ENCODE measurements at regions not wholly inside any gene's neighbourhood (a gene's known extent, or its start where the extent isn't known, plus 50 kb on each side); places are given as distances from the start of the nearest gene placed in this dataset.

- no peaks in the 10 kb centered on the region for H3K27me3 Mint-ChIP-seq
Measured at GRCh38 chr6:44771647-44772415, 384.3 kb downstream of the CDC5L start.

GRCh38 chr6:44772838-44773237, 385.3 kb downstream of the CDC5L start:
- no peak overlapping the region for H3K4me3 Mint-ChIP-seq
- no peaks in the 10 kb centered on the region for H3K9me3 Mint-ChIP-seq (ENCODE audit: low read depth)
- no peaks in the 10 kb centered on the region for H3K27me3 Mint-ChIP-seq
- H3K36me3 Mint-ChIP-seq: peaks cover 4% of the 10 kb centered on the region
- no peak overlapping the region for H3K27ac Mint-ChIP-seq
- H3K4me1 Mint-ChIP-seq (ENCODE audit: low read depth): peaks cover 17% of the 10 kb centered on the region

More at GRCh38 chr6:44771647-44772415, 384.3 kb downstream of the CDC5L start:
- Mint-ChIP-seq H3K9me3 (ENCODE audit: low read depth) (no peaks in the 10 kb centered on the region), H3K4me3 (no peak overlapping the region), H3K27ac (no peak overlapping the region), H3K36me3 (peaks cover 4% of the 10 kb centered on the region), H3K4me1 (ENCODE audit: low read depth) (peaks cover 18% of the 10 kb centered on the region)

GRCh38 chr6:44775121-44775520, 387.6 kb downstream of the CDC5L start:
- Mint-ChIP-seq H3K27ac (no peak overlapping the region), H3K4me1 (ENCODE audit: low read depth) (peaks cover 2% of the 10 kb centered on the region), H3K36me3 (peaks cover 2% of the 10 kb centered on the region), H3K9me3 (ENCODE audit: low read depth) (no peaks in the 10 kb centered on the region), H3K4me3 (no peak overlapping the region), H3K27me3 (no peaks in the 10 kb centered on the region)

GRCh38 chr6:44776344-44776743, 388.8 kb downstream of the CDC5L start:
- Mint-ChIP-seq H3K27me3 (no peaks in the 10 kb centered on the region), H3K9me3 (ENCODE audit: low read depth) (no peaks in the 10 kb centered on the region), H3K4me3 (no peak overlapping the region), H3K27ac (no peak overlapping the region), H3K36me3 (peaks cover 2% of the 10 kb centered on the region), H3K4me1 (ENCODE audit: low read depth) (no peaks in the 10 kb centered on the region)

GRCh38 chr6:44778513-44778912, 391.0 kb downstream of the CDC5L start:
- H3K27me3 Mint-ChIP-seq: no peaks in the 10 kb centered on the region
- H3K4me3 Mint-ChIP-seq: no peak overlapping the region
- peaks cover 3% of the 10 kb centered on the region for H3K9me3 Mint-ChIP-seq (ENCODE audit: low read depth)
- H3K4me1 Mint-ChIP-seq (ENCODE audit: low read depth): no peaks in the 10 kb centered on the region
- peaks cover 8% of the 10 kb centered on the region for H3K36me3 Mint-ChIP-seq
- H3K27ac Mint-ChIP-seq: no peak overlapping the region

Measured in activated naive CD8-positive, alpha-beta T cell (primary cell).